IMR-90 (cell line): ENCODE measurements at regions not wholly inside any gene's neighbourhood (a gene's known extent, or its start where the extent isn't known, plus 50 kb on each side); places are given as distances from the start of the nearest gene placed in this dataset.

Experiments
- ATAC-seq: fragments of 200-7000 bp; cut with Tn5 transposase; 2 replicates; pipeline ENCODE4 v1.9.1; 2020; ENCODE audit warnings: low read depth, mild to moderate bottlenecking, moderate library complexity
- BruUV-seq: library from RNA; stranded (reverse); fragments of 400-500 nt; replicated peaks from 2 replicates; lab custom pipeline; 2021; lab: Mats Ljungman, UMichigan
- CTCF ChIA-PET: fragments of 300-600 bp; formaldehyde crosslinking; extraction: SDS; loops from one replicate; lab custom pipeline; 2021; ENCODE audit warnings: antibody characterized with exemption; lab: Yijun Ruan, JAX
- POLR2A ChIA-PET: fragments of 300-600 bp; sonication (Branson Sonifier 250); formaldehyde crosslinking; loops from one replicate; lab custom pipeline; 2022; ENCODE audit warnings: antibody characterized with exemption; ENCODE audit not compliant: unreplicated experiment; lab: Charles Lee
- DNase-seq: peaks from one replicate; pipeline ENCODE4 v3.0.0; 2013
- H2AFZ ChIP-seq: replicated peaks from 2 replicates; pipeline ENCODE3; 2013; ENCODE audit warnings: low read length, mild to moderate bottlenecking; ENCODE audit not compliant: poor library complexity
- H2AK5ac ChIP-seq: 2 replicates; pipeline ENCODE4 v1.6.1; 2013; ENCODE audit warnings: low read depth, low read length, inconsistent platforms
- H2AK9ac ChIP-seq: replicated peaks from 2 replicates; pipeline ENCODE3; 2013; ENCODE audit warnings: mild to moderate bottlenecking, low read depth, low read length, moderate library complexity; ENCODE audit not compliant: poor library complexity
- H2BK120ac ChIP-seq: 2 replicates; pipeline ENCODE4 v1.6.1; 2013; ENCODE audit warnings: low read depth, low read length, inconsistent platforms
- H2BK15ac ChIP-seq: 3 replicates; pipeline ENCODE4 v1.6.1; 2013; ENCODE audit warnings: low read depth, low read length, inconsistent platforms
- H2BK20ac ChIP-seq: 2 replicates; pipeline ENCODE4 v1.6.1; 2013; ENCODE audit warnings: low read depth, mild to moderate bottlenecking, inconsistent platforms, low read length, moderate library complexity
- H2BK5ac ChIP-seq: 2 replicates; pipeline ENCODE4 v1.6.1; 2013; ENCODE audit warnings: mild to moderate bottlenecking, low read depth, low read length, inconsistent platforms; ENCODE audit not compliant: poor library complexity, severe bottlenecking
- H3K14ac ChIP-seq: replicated peaks from 2 replicates; pipeline ENCODE4 v1.6.1; 2013; ENCODE audit warnings: low read depth, low read length, inconsistent platforms
- H3K18ac ChIP-seq: 2 replicates; pipeline ENCODE4 v1.6.1; 2013; ENCODE audit warnings: low read depth, low read length, control low read depth
- H3K23ac ChIP-seq: 2 replicates; pipeline ENCODE4 v1.6.1; 2013; ENCODE audit warnings: low read depth, low read length, inconsistent platforms
- H3K27ac ChIP-seq: 2 replicates; pipeline ENCODE4 v1.5.1; 2013; ENCODE audit warnings: mild to moderate bottlenecking, control low read depth, low read length; ENCODE audit not compliant: insufficient read depth
- H3K27me3 ChIP-seq: 2 replicates; pipeline ENCODE4 v1.6.1; 2013; ENCODE audit warnings: low read length; ENCODE audit not compliant: control insufficient read depth, insufficient read depth
- H3K36me3 ChIP-seq: 2 replicates; pipeline ENCODE4 v1.6.1; 2013; ENCODE audit warnings: low read length, mixed read lengths; ENCODE audit not compliant: control insufficient read depth, insufficient read depth
- H3K4ac ChIP-seq: 2 replicates; pipeline ENCODE4 v1.6.1; 2013; ENCODE audit warnings: low read depth, low read length, inconsistent platforms
- H3K4me1 ChIP-seq: 2 replicates; pipeline ENCODE4 v1.6.1; 2013; ENCODE audit warnings: low read length, mixed read lengths; ENCODE audit not compliant: control insufficient read depth, insufficient read depth
- H3K4me2 ChIP-seq: 2 replicates; pipeline ENCODE4 v1.6.1; 2013; ENCODE audit warnings: low read depth, mild to moderate bottlenecking, control low read depth, low read length, moderate library complexity
- H3K4me3 ChIP-seq: 2 replicates; pipeline ENCODE4 v1.5.1; 2013; ENCODE audit warnings: low read depth, mild to moderate bottlenecking, control low read depth, low read length, moderate library complexity; ENCODE audit not compliant: insufficient read depth
- H3K56ac ChIP-seq: 2 replicates; pipeline ENCODE4 v1.6.1; 2013; ENCODE audit warnings: low read length, inconsistent platforms; ENCODE audit not compliant: insufficient read depth; ENCODE audit errors: extremely low read depth
- H3K79me1 ChIP-seq, 2 experiments: 2 replicates each; pipeline ENCODE4 v1.6.1; 2013; ENCODE audit warnings: low read length in 2 of 2, inconsistent platforms in 1 of 2, low read depth in 1 of 2
- H3K9ac ChIP-seq: 2 replicates; pipeline ENCODE4 v1.6.1; 2013; ENCODE audit warnings: low read depth, low read length, control low read depth
- H3K9me1 ChIP-seq: 2 replicates; pipeline ENCODE4 v1.6.1; 2013; ENCODE audit warnings: low read length, inconsistent platforms; ENCODE audit not compliant: insufficient read depth
- H3K9me3 ChIP-seq: 2 replicates; pipeline ENCODE4 v1.6.1; 2013; ENCODE audit warnings: low read length; ENCODE audit not compliant: control insufficient read depth, insufficient read depth
- H4K20me1 ChIP-seq: 2 replicates; pipeline ENCODE4 v1.6.1; 2013; ENCODE audit warnings: low read length, inconsistent platforms; ENCODE audit not compliant: insufficient read depth
- H4K5ac ChIP-seq: 2 replicates; pipeline ENCODE4 v1.6.1; 2013; ENCODE audit warnings: mild to moderate bottlenecking, low read depth, low read length, control low read depth
- H4K8ac ChIP-seq, 2 experiments: 2 replicates each; pipeline ENCODE4 v1.6.1; 2013; ENCODE audit warnings: low read depth in 2 of 2, low read length in 2 of 2, control low read depth in 1 of 2, inconsistent platforms in 1 of 2
- H4K91ac ChIP-seq: 2 replicates; pipeline ENCODE4 v1.6.1; 2013; ENCODE audit warnings: low read depth, low read length, inconsistent platforms; ENCODE audit not compliant: insufficient read depth
- BHLHE40 ChIP-seq: fragments of 150-350 bp; IDR thresholded peaks from 2 replicates; pipeline ENCODE4 v1.6.1; 2016; ENCODE audit warnings: mild to moderate bottlenecking, low read depth, low read length
- CHD1 ChIP-seq: IDR thresholded peaks from 2 replicates; pipeline ENCODE4 v1.6.1; 2012; ENCODE audit warnings: low read depth, low read length, improper control_type of control experiment
- CTCF ChIP-seq: conservative IDR thresholded peaks from 2 replicates; pipeline ENCODE4 v1.5.1; 2012; ENCODE audit warnings: mild to moderate bottlenecking, low read depth, low read length, improper control_type of control experiment
- ELK1 ChIP-seq: fragments of 150-350 bp; IDR thresholded peaks from 2 replicates; pipeline ENCODE4 v1.6.1; 2016; ENCODE audit warnings: low read depth, mild to moderate bottlenecking, low read length, moderate library complexity, borderline replicate concordance
- RAD21 ChIP-seq: IDR thresholded peaks from 2 replicates; pipeline ENCODE4 v1.6.1; 2012; ENCODE audit warnings: low read length, improper control_type of control experiment
- RFX5 ChIP-seq: IDR thresholded peaks from 2 replicates; pipeline ENCODE4 v1.8.0; 2012; ENCODE audit warnings: low read depth, mild to moderate bottlenecking, low read length, moderate library complexity
- USF2 ChIP-seq: fragments of 150-350 bp; IDR thresholded peaks from 2 replicates; pipeline ENCODE4 v1.6.1; 2017; ENCODE audit warnings: mild to moderate bottlenecking, antibody characterized with exemption, low read length, low read depth
- WGBS, 2 experiments: methylation state at CpG; one replicate each; pipeline versions ENCODE4 v1.1.5 to v1.1.7; 2013; ENCODE audit warnings: missing lambda C conversion rate in 2 of 2; ENCODE audit not compliant: insufficient read length in 1 of 2; ENCODE audit errors: extremely low coverage in 2 of 2; 5-methylcytosine and 5-hydroxymethylcytosine counted together
- dilution Hi-C: fragments of 300-500 bp; cut with HindIII; formaldehyde crosslinking; loops from one replicate; pipeline ENCODE4 v1.14.3; 2018; ENCODE audit warnings: low sequenced_read_pairs; ENCODE audit not compliant: unreplicated experiment
- in situ Hi-C: fragments of 300-500 bp; cut with MboI; formaldehyde crosslinking; loops from 3 replicates; pipeline ENCODE4 v1.14.3; 2019; ENCODE audit warnings: low sequenced_read_pairs, inconsistent platforms, mixed read lengths
- intact Hi-C: fragments of 100-400 bp; cut with micrococcal nuclease; formaldehyde crosslinking; loops from 2 replicates; pipeline ENCODE4 v1.10.0; 2022

GRCh38 chr9:16033921-16034691 is 481.3 kb downstream of the CCDC171 start (continued):
- TF ChIP-seq RFX5, result no peak

- Histone ChIP-seq H3K36me3 (no peaks in the 10 kb centered on the region), H2AK5ac (peak overlapping the region; percentile 96), H3K79me1 (no peaks in the 10 kb centered on the region), H2AK9ac (peak overlapping the region; percentile 77), H3K23ac (peak overlapping the region; percentile 93), H3K4me1 (peaks cover 23% of the 10 kb centered on the region), H3K4me2 (no peak overlapping the region), H3K56ac (peak overlapping the region; percentile 92), H3K9ac (peak overlapping the region; percentile 58), H3K4me3 (no peak overlapping the region), H2BK5ac (peak overlapping the region; percentile 79), H3K9me1 (peaks cover 18% of the 10 kb centered on the region), H3K18ac (peak overlapping the region; percentile 89), H4K8ac (peak overlapping the region; percentile 87 to 88), H3K27ac (peak overlapping the region; percentile 93), H2AFZ (peak overlapping the region; percentile 81), H3K14ac (peak overlapping the region; percentile 98), H4K91ac (peak overlapping the region; percentile 94), H3K4ac (peak overlapping the region; percentile 98), H2BK15ac (peak overlapping the region; percentile 94), H4K20me1 (no peaks in the 10 kb centered on the region), H4K5ac (peak overlapping the region; percentile 83), H2BK20ac (peak overlapping the region; percentile 97), H2BK120ac (peak overlapping the region; percentile 99), H3K27me3 (no peaks in the 10 kb centered on the region), H3K9me3 (no peaks in the 10 kb centered on the region)
- dilution Hi-C loops, result no loop called here
- DNase-seq (peak; percentile 51), ATAC-seq (no peak)
- WGBS, 2 experiments, result 59% methylated on average over 5 of the region's 11 CpGs; no CpG with 5 or more reads in 1 of the 2 experiments
- no TSS peak for BruUV-seq
- intact Hi-C loops, result no loop called here
- CTCF ChIA-PET, result interaction anchor here (0.6 to 1.6 kb wide), 4 partner anchors 11 to 1043 kb away, joined by 3 to 7 read pairs (median 4); no protein-coding TSS in a partner anchor
- in situ Hi-C loops, result no loop called here
- TF ChIP-seq RAD21 (peak; percentile 38; the same call in 1 of the 2 replicates), CTCF (peak; percentile 45), BHLHE40 (no peak), CHD1 (no peak), USF2 (peak; percentile 28), ELK1 (no peak)
- POLR2A ChIA-PET, result interaction anchor here (0.6 kb wide), 1 partner anchor 588 kb away, joined by 4 read pairs; no protein-coding TSS in a partner anchor
These were observed 486.6 kb downstream of the CCDC171 start for GRCh38 chr9:16039218-16039987.
